Stimulated activated CD4-positive, alpha-beta T cell treated with anti-CD3 and anti-CD28 coated beads, Interleukin-15, amount 100 ng/mL, for 24 hours (primary cell): ENCODE measurements at regions not wholly inside any gene's neighbourhood (a gene's known extent, or its start where the extent isn't known, plus 50 kb on each side); places are given as distances from the start of the nearest gene placed in this dataset.

Experiments used
- DNase-seq: peaks from one replicate; pipeline ENCODE4 v3.0.0-alpha.2; 2020

GRCh38 chr19:28971049-28971448, 241.9 kb downstream of the UQCRFS1 start:
- no peak for DNase-seq

GRCh38 chr19:28968721-28969120, 244.2 kb downstream of the UQCRFS1 start:
- DNase-seq = no peak

- no peak for DNase-seq
These were observed 246.1 kb downstream of the UQCRFS1 start for GRCh38 chr19:28966737-28967399.

- DNase-seq = no peak
These were observed 248.5 kb downstream of the UQCRFS1 start for GRCh38 chr19:28964500-28964899.

GRCh38 chr19:28963486-28964250, 249.3 kb downstream of the UQCRFS1 start:
- DNase-seq = no peak

GRCh38 chr19:28961772-28962500, 251.0 kb downstream of the UQCRFS1 start:
- DNase-seq = no peak

- DNase-seq = no peak
These were observed 251.8 kb downstream of the UQCRFS1 start for GRCh38 chr19:28960986-28961705.

- no peak for DNase-seq
These were observed 252.4 kb downstream of the UQCRFS1 start for GRCh38 chr19:28960586-28960985.

- DNase-seq = no peak
These were observed 256.0 kb downstream of the UQCRFS1 start for GRCh38 chr19:28956961-28957360.

- no peak for DNase-seq
These were observed 256.5 kb downstream of the UQCRFS1 start for GRCh38 chr19:28956421-28956820.

- no peak for DNase-seq
These were observed 263.4 kb downstream of the UQCRFS1 start for GRCh38 chr19:28949535-28949934.

- no peak for DNase-seq
These were observed 263.9 kb downstream of the UQCRFS1 start for GRCh38 chr19:28949027-28949426.

- DNase-seq = no peak
These were observed 264.4 kb downstream of the UQCRFS1 start for GRCh38 chr19:28948566-28948965.

GRCh38 chr19:28948026-28948425, 264.9 kb downstream of the UQCRFS1 start:
- no peak for DNase-seq

- DNase-seq = no peak
These were observed 269.3 kb downstream of the UQCRFS1 start for GRCh38 chr19:28943651-28944050.

GRCh38 chr19:28941833-28942232, 271.1 kb downstream of the UQCRFS1 start:
- no peak for DNase-seq

GRCh38 chr19:28940751-28941500, 272.0 kb downstream of the UQCRFS1 start:
- no peak for DNase-seq

- no peak for DNase-seq
These were observed 273.7 kb downstream of the UQCRFS1 start for GRCh38 chr19:28939236-28939635.

- DNase-seq = no peak
These were observed 276.9 kb downstream of the UQCRFS1 start for GRCh38 chr19:28936001-28936400.

GRCh38 chr19:28934631-28935030, 278.3 kb downstream of the UQCRFS1 start:
- no peak for DNase-seq

GRCh38 chr19:28933039-28933438, 279.9 kb downstream of the UQCRFS1 start:
- no peak for DNase-seq

GRCh38 chr19:28932446-28932845, 280.5 kb downstream of the UQCRFS1 start:
- no peak for DNase-seq
